Bronchial epithelial cell (primary cell): ENCODE measurements at regions not wholly inside any gene's neighbourhood (a gene's known extent, or its start where the extent isn't known, plus 50 kb on each side); places are given as distances from the start of the nearest gene placed in this dataset.
A peak's percentile ranks its signal among the peaks of the same experiment; 100 is the strongest.
"Not testable (repeated sequence)": the region's sequence is repeated elsewhere in the genome, so short reads cannot be mapped to it uniquely, and the experiment has no call there.

Source experiments
- DNase-seq: peaks from one replicate; pipeline ENCODE4 v3.0.0-alpha.2; 2010; ENCODE audit warnings: low read depth
- FAIRE-seq: peaks from 2 replicates; lab custom pipeline; 2011; peaks lifted over from hg19 to GRCh38; lab: Jason Lieb, UNC
- H3K27me3 ChIP-seq: 2 replicates; pipeline ENCODE4 v1.5.1; 2011; ENCODE audit warnings: low read length; ENCODE audit not compliant: control insufficient read depth, insufficient read depth
- H3K36me3 ChIP-seq: 2 replicates; pipeline ENCODE4 v1.5.1; 2011; ENCODE audit warnings: low read length; ENCODE audit not compliant: control insufficient read depth, insufficient read depth
- H3K4me3 ChIP-seq: 2 replicates; pipeline ENCODE4 v1.5.1; 2011; ENCODE audit warnings: mild to moderate bottlenecking, low read depth, low read length, control low read depth
- TF ChIP-seq, protein P1 (sequence below): IDR thresholded peaks from 2 replicates; pipeline ENCODE4 v1.5.1; 2011; ENCODE audit warnings: mild to moderate bottlenecking, moderate library complexity, low read length, control low read depth, inconsistent platforms; ENCODE audit not compliant: insufficient read depth, severe bottlenecking

DNA sequence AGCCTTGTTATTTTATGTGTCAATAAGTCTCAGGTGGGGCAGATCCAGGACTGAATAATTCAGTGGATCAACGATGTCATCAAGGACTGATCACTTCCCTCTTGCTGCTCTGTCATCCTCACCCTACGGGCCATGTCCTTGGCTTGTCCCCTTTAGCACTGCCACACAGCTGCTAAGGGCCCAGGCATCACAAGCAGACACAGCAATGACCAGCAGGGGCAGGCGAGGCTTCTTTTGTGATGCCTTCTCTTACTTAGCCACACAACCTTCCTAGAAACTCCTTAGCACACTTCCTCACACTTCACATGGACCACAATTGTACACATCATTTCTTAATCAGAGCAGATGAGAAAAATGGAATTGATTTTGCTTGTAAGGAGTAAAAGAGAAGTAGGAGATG lies 356.3 kb upstream of the SOX9 start:
- FAIRE-seq (peak; percentile 81), DNase-seq (no peak)
- TF ChIP-seq, protein P1, sequence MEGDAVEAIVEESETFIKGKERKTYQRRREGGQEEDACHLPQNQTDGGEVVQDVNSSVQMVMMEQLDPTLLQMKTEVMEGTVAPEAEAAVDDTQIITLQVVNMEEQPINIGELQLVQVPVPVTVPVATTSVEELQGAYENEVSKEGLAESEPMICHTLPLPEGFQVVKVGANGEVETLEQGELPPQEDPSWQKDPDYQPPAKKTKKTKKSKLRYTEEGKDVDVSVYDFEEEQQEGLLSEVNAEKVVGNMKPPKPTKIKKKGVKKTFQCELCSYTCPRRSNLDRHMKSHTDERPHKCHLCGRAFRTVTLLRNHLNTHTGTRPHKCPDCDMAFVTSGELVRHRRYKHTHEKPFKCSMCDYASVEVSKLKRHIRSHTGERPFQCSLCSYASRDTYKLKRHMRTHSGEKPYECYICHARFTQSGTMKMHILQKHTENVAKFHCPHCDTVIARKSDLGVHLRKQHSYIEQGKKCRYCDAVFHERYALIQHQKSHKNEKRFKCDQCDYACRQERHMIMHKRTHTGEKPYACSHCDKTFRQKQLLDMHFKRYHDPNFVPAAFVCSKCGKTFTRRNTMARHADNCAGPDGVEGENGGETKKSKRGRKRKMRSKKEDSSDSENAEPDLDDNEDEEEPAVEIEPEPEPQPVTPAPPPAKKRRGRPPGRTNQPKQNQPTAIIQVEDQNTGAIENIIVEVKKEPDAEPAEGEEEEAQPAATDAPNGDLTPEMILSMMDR = peak; percentile 59
- Histone ChIP-seq H3K4me3 (no peak overlapping the region), H3K36me3 (no peaks in the 10 kb centered on the region), H3K27me3 (no peaks in the 10 kb centered on the region)

DNA sequence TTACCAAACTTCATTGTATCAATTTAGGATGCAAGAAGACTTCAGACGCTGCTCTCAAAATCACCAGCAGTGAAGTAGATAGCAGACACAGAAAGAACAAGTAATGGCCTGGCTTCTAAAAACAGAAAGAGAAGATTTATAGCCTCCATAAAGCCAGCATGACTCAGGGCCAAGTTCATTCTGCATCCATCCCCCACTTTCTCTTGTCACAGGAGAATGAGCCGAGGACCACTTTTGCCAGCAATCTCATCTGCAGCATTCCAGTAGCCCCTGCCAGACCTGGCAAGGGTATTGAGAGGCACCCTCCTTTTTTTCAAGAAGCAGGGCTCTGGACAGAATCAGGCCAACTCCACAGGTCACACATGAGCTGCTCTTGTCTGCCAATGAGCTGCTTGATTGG lies 355.4 kb upstream of the SOX9 start:
- TF ChIP-seq, protein P1 = no peak
- Histone ChIP-seq H3K27me3 (no peaks in the 10 kb centered on the region), H3K4me3 (no peak overlapping the region), H3K36me3 (no peaks in the 10 kb centered on the region)
- FAIRE-seq (peak; percentile 28), DNase-seq (no peak)

DNA sequence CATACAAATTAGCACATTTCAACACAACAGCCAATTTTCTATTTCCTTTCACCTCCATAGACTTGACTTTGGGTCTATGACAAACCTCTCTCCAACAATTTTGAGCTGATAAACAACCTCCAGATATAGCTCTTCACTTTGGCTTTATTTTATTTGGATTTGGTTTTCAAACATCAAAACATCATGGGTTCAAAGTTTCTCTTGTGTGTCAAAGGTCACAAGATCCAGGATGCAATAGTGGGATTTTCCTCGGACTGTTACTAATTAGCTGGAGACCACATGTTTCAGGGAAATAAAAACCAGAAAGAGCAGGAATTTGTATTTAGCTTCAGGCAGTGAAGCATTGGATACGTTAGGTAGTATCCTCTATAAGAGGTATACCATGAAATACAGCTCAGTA lies 351.0 kb upstream of the SOX9 start:
- FAIRE-seq = no peak

DNA sequence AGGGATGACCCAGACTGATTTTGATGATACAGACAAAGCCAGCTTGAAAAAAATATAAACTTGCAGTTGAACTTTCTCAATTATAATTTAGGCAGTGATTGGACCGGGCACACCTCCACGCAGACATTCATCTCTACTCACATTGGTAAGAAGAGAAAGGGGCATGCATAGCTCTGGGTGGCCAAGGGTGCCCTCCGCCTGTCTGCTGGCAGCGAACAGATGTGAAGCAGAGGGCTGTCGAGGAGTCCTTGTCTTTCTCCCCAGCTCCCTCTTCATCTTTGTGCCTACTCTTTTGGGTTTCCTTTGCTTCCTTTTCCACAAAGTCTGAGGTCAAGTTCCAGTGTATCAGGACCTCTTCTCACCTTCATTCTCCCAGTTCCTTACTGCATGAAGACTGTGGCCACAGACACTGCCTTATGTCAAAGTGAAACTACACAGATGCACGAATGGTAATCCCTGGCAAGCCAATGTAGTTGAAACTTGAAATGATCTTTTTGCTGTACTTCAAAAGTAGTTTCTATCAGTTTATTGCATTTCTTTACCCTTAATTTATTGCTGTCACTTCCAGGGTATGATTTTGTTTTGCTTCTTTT lies 343.7 kb upstream of the SOX9 start:
- H3K36me3 ChIP-seq = no peaks in the 10 kb centered on the region
- no peak for DNase-seq
- TF ChIP-seq, protein P1 = no peak
- no peak for FAIRE-seq
- no peak overlapping the region for H3K4me3 ChIP-seq
- H3K27me3 ChIP-seq = no peaks in the 10 kb centered on the region

More for the DNA sequence above, 351.0 kb upstream of the SOX9 start:
- TF ChIP-seq, protein P1 = no peak
- no peak for DNase-seq
- Histone ChIP-seq H3K4me3 (no peak overlapping the region), H3K27me3 (no peaks in the 10 kb centered on the region), H3K36me3 (no peaks in the 10 kb centered on the region)

DNA sequence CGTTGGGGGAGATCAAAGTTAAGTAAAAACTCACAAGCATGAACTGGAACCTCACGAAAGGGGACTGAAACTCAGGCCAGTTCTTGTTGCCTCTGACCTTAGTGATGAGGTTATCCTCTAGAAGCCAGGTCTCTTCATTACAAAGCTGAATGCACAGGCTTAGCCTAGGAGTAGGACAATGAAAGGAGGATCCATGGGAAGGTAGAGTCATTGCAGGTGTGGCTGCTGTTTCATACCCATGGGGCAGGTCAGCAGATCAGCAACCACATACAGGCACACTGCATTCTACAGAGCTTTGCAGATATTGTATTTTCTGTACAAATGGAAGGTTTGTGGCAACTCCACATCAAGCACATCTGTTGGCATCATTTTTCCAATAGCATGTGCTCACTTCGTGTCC lies 341.3 kb upstream of the SOX9 start:
- H3K27me3 ChIP-seq = no peaks in the 10 kb centered on the region
- no peak for FAIRE-seq
- H3K4me3 ChIP-seq = no peak overlapping the region
- TF ChIP-seq, protein P1 = no peak
- no peaks in the 10 kb centered on the region for H3K36me3 ChIP-seq
- DNase-seq = no peak

DNA sequence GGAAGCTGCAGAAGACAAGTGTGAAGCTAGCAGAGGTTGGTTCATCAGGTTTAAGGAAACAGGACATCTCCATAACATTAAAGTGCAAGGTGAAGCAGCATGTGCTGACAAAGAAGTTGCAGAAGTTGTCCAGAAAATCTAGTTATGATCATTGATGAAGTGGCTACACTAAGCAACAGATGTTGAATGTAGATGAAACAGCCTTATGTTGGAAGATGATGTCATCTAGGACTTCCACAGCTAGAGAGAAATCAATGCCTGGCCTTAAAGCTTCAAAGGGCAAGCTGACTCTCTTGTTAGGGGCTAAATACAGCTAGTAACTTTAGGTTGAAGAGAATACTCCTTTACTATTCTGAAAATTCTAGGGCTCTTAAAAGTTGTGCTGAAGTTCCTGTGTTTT lies 340.2 kb upstream of the SOX9 start:
- TF ChIP-seq, protein P1 = no peak
- Histone ChIP-seq H3K27me3 (no peaks in the 10 kb centered on the region), H3K36me3 (no peaks in the 10 kb centered on the region), H3K4me3 (no peak overlapping the region)
- DNase-seq = no peak
- FAIRE-seq = no peak

DNA sequence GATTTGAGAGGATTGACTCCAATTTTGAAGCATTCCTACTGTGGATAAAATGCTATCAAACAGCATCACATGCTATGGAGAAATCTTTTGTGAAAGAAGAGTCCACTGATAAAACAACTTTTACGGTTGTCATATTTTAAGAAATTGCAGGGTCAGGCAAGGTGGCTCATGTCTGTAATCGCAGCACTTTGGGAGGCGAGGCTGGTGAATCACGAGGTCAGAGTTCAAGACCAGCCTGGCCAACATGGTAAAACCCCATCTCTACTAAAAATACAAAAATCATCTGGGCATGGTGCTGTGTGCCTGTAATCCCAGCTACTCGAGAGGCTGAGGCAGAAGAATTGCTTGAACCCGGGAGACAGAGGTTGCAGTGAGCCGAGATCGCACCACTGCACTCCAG lies 338.8 kb upstream of the SOX9 start:
- DNase-seq, FAIRE-seq, H3K36me3 ChIP-seq, H3K27me3 ChIP-seq, H3K4me3 ChIP-seq: not testable (repeated sequence)
